Vagina (tissue), 2 donors: ENCODE measurements at regions not wholly inside any gene's neighbourhood (a gene's known extent, or its start where the extent isn't known, plus 50 kb on each side); places are given as distances from the start of the nearest gene placed in this dataset.

Experiments used
- CTCF ChIP-seq, 3 experiments: fragments of 450-650 bp in 2 of 3; fragments of 200-600 bp in 1 of 3; sonication (generic) in 1 of 3; IDR thresholded peaks; one replicate each; pipeline ENCODE4 v1.5.1; 2017 to 2019; ENCODE audit warnings: antibody characterized with exemption in 3 of 3, mild to moderate bottlenecking in 2 of 3, moderate library complexity in 2 of 3
- POLR2A ChIP-seq, 2 donors: fragments of 450-650 bp; IDR thresholded peaks; one replicate each; pipeline ENCODE4 v1.6.1; 2017; ENCODE audit warnings: antibody characterized with exemption in 2 of 2, mild to moderate bottlenecking in 2 of 2, moderate library complexity in 2 of 2
- POLR2AphosphoS5 ChIP-seq, 2 donors: sonication (generic); formaldehyde crosslinking; IDR thresholded peaks; one replicate each; pipeline ENCODE4 v1.9.0; 2017; ENCODE audit warnings: antibody characterized with exemption in 2 of 2, mild to moderate bottlenecking in 2 of 2, low read depth in 1 of 2; ENCODE audit not compliant: insufficient read depth in 1 of 2

GRCh38 chr2:204477358-204477950, 67.8 kb upstream of the PARD3B start:
- TF ChIP-seq POLR2A (IDR thresholded peaks at IDR 0.05) (no peak), CTCF (IDR thresholded peaks at IDR 0.05) (no peak), POLR2AphosphoS5 (IDR thresholded peaks at IDR 0.05; ENCODE audit: insufficient read depth in 1 of 2, low read depth in 1 of 2) (no peak)
